HUES48 (cell line): ENCODE measurements at regions not wholly inside any gene's neighbourhood (a gene's known extent, or its start where the extent isn't known, plus 50 kb on each side); places are given as distances from the start of the nearest gene placed in this dataset.
A peak's percentile ranks its signal among the peaks of the same experiment; 100 is the strongest.

Experiments
- H3K27ac ChIP-seq: one replicate; pipeline ENCODE4 v1.7.0; 2013; ENCODE audit warnings: low read depth, low read length, inconsistent platforms
- H3K27me3 ChIP-seq: 2 replicates; pipeline ENCODE4 v1.6.1; 2013; ENCODE audit warnings: mild to moderate bottlenecking, low read length; ENCODE audit not compliant: control insufficient read depth, insufficient read depth
- H3K36me3 ChIP-seq: 2 replicates; pipeline ENCODE4 v1.6.1; 2013; ENCODE audit warnings: low read length; ENCODE audit not compliant: control insufficient read depth, insufficient read depth
- H3K4me1 ChIP-seq: 2 replicates; pipeline ENCODE4 v1.6.1; 2013; ENCODE audit warnings: mild to moderate bottlenecking, low read length; ENCODE audit not compliant: control insufficient read depth, insufficient read depth
- H3K4me3 ChIP-seq: 2 replicates; pipeline ENCODE4 v1.5.1; 2013; ENCODE audit warnings: mild to moderate bottlenecking, low read depth, low read length
- H3K9ac ChIP-seq: 2 replicates; pipeline ENCODE4 v1.6.1; 2013; ENCODE audit warnings: mild to moderate bottlenecking, low read depth, low read length, moderate library complexity
- H3K9me3 ChIP-seq: 2 replicates; pipeline ENCODE4 v1.6.1; 2013; ENCODE audit warnings: low read length; ENCODE audit not compliant: control insufficient read depth, insufficient read depth

DNA sequence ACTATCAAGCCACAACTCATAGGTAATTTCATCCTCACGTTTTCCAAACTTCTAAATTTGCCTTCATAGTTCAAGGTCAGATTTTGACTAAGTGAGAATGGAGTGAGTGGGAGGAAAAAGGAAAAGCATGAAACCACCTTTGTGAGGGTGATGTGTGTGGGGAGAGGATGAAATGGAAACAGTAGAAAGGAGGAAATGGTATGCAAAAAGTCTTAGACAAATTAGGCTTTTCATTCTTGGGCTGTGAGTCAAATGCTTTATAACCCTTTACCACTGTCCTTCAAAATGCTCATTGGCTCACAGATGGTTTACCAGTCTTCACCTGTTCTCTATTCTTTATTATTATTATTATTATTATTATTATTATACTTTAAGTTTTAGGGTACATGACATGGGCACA, 127.2 kb downstream of the RAP2A start:
- no peaks in the 10 kb centered on the region for H3K4me1 ChIP-seq
- H3K27ac ChIP-seq = no peak overlapping the region
- H3K27me3 ChIP-seq = no peaks in the 10 kb centered on the region
- H3K9me3 ChIP-seq = no peaks in the 10 kb centered on the region
- no peak overlapping the region for H3K9ac ChIP-seq
- H3K36me3 ChIP-seq = no peaks in the 10 kb centered on the region
- H3K4me3 ChIP-seq = no peak overlapping the region

- Histone ChIP-seq H3K9ac (no peak overlapping the region), H3K4me1 (no peaks in the 10 kb centered on the region; the same call in 1 of the 2 replicates), H3K4me3 (no peak overlapping the region), H3K27ac (no peak overlapping the region), H3K9me3 (no peaks in the 10 kb centered on the region), H3K27me3 (no peaks in the 10 kb centered on the region), H3K36me3 (no peaks in the 10 kb centered on the region)
Measured at GRCh38 chr13:97562962-97563361, 129.0 kb downstream of the RAP2A start.

DNA sequence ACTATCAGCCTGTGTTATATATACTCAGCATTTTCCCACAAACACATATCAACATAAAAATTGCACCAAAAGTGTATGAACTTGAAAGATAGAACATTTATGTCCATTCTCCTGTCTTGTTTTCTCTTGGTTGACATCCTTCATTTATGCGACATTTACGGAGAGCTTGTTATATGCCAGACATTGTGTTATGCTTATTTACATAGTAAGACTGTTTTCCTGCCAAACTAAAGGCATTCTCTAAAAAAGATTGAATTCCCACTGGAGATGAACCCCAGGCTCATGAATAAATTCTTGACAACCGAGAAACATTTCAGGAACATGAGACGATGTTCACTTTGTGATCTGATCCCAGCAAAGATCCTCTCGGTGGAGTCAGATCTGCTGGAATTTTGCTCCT, 131.0 kb downstream of the RAP2A start:
- no peak overlapping the region for H3K4me3 ChIP-seq
- no peak overlapping the region for H3K9ac ChIP-seq
- no peaks in the 10 kb centered on the region for H3K9me3 ChIP-seq
- H3K4me1 ChIP-seq = peaks cover 12% of the 10 kb centered on the region
- H3K36me3 ChIP-seq = no peaks in the 10 kb centered on the region
- H3K27ac ChIP-seq = no peak overlapping the region
- no peaks in the 10 kb centered on the region for H3K27me3 ChIP-seq

GRCh38 chr13:97565906-97566305, 131.9 kb downstream of the RAP2A start:
- no peaks in the 10 kb centered on the region for H3K9me3 ChIP-seq

GRCh38 chr13:97566907-97567306, 132.9 kb downstream of the RAP2A start:
- no peak overlapping the region for H3K27ac ChIP-seq
- H3K9me3 ChIP-seq = no peaks in the 10 kb centered on the region
- H3K9ac ChIP-seq = no peak overlapping the region
- no peak overlapping the region for H3K4me3 ChIP-seq
- no peaks in the 10 kb centered on the region for H3K36me3 ChIP-seq
- H3K27me3 ChIP-seq = no peaks in the 10 kb centered on the region
- peaks cover 21% of the 10 kb centered on the region for H3K4me1 ChIP-seq

More at GRCh38 chr13:97565906-97566305, 131.9 kb downstream of the RAP2A start:
- H3K4me3 ChIP-seq = no peak overlapping the region
- H3K4me1 ChIP-seq = peaks cover 21% of the 10 kb centered on the region
- H3K36me3 ChIP-seq = no peaks in the 10 kb centered on the region
- H3K27me3 ChIP-seq = no peaks in the 10 kb centered on the region
- no peak overlapping the region for H3K9ac ChIP-seq
- no peak overlapping the region for H3K27ac ChIP-seq

DNA sequence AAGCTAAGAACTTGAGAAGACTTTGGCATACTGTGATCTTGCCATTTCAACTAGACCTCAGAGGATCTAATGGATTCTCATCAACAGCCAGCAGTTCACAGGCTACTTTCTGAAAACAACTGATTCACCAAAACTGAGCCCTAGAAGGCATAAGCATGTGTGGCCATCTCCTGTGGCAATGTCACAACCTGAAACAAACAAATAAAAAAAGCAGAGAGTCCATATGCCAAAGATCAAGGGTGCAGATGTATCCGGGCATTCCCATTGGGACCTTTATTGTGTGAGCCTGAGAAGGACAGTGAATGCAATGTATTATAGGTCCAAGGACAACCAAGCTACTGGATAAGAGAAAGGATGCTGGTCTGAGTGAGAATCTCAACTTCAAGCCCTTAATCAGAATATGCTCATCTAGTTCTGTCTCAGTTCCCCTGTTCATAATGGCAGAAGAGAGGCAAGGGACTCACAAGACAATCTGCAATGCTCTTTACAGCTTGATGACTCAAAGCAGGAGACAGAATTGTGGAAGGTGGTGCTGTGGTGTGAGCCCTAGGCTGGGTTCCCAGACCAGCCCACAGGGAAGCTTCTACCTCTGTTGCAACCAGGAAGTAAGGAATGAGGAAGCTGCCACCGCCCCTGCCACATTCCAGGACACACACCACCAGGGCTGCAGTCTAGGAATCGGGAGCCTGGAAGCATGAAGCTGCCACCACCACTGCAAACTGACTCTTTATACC, 133.7 kb downstream of the RAP2A start:
- Histone ChIP-seq H3K4me3 (no peak overlapping the region), H3K4me1 (peaks cover 22% of the 10 kb centered on the region), H3K27me3 (no peaks in the 10 kb centered on the region), H3K9ac (no peak overlapping the region), H3K36me3 (no peaks in the 10 kb centered on the region), H3K27ac (no peak overlapping the region), H3K9me3 (no peaks in the 10 kb centered on the region)

DNA sequence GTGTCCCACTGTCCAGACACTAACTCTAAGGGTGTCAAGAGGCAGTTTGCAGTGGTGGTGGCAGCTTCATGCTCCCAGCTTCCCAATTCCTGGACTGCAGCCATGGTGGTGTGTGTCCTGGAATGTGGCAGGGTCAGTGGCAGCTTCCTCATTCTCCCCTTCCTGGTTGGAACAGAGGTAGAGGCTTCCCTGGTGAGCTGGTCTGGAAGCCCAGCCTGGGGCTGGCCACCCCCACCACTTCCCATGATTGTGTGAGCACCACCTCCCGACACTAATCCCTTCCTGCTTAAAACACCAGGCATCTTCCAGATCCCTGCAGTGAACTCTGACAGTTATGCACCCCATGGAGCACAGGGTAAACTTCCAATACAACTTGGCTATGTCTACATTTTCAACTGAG, 134.9 kb downstream of the RAP2A start:
- Histone ChIP-seq H3K9me3 (no peaks in the 10 kb centered on the region), H3K27ac (no peak overlapping the region), H3K9ac (no peak overlapping the region), H3K4me1 (peaks cover 28% of the 10 kb centered on the region), H3K27me3 (no peaks in the 10 kb centered on the region), H3K4me3 (no peak overlapping the region), H3K36me3 (no peaks in the 10 kb centered on the region)

- Histone ChIP-seq H3K9me3 (no peaks in the 10 kb centered on the region), H3K36me3 (no peaks in the 10 kb centered on the region), H3K27me3 (no peaks in the 10 kb centered on the region), H3K4me3 (no peak overlapping the region), H3K27ac (no peak overlapping the region), H3K9ac (no peak overlapping the region), H3K4me1 (peaks cover 28% of the 10 kb centered on the region)
Measured at GRCh38 chr13:97569841-97570240, 135.9 kb downstream of the RAP2A start.

GRCh38 chr13:97570442-97570841, 136.5 kb downstream of the RAP2A start:
- Histone ChIP-seq H3K27ac (no peak overlapping the region), H3K27me3 (no peaks in the 10 kb centered on the region), H3K9me3 (no peaks in the 10 kb centered on the region), H3K4me3 (no peak overlapping the region), H3K4me1 (peaks cover 28% of the 10 kb centered on the region), H3K9ac (no peak overlapping the region), H3K36me3 (no peaks in the 10 kb centered on the region)

DNA sequence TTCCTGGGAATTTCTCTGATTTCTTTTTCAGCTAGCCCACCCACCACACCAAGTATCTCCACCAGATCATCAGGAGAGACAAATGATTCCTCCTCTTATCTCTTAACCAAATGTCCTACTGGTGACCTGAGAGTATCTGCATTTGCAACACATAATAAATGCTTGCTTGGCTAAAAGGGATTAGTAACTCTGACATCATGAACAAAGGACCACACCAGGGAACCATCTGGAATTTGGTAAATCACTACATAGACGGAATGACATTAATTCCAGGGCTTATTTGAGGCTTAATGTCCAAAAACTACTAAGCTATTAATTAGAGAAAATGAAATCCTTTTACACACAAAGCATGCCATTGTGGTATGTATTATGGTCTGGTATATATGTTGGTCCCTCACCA, 139.0 kb downstream of the RAP2A start:
- H3K36me3 ChIP-seq = no peaks in the 10 kb centered on the region

GRCh38 chr13:97574926-97575325, 141.0 kb downstream of the RAP2A start:
- H3K4me3 ChIP-seq = no peak overlapping the region
- H3K9me3 ChIP-seq = no peaks in the 10 kb centered on the region
- no peaks in the 10 kb centered on the region for H3K36me3 ChIP-seq
- H3K4me1 ChIP-seq = peaks cover 16% of the 10 kb centered on the region
- H3K9ac ChIP-seq = no peak overlapping the region
- H3K27me3 ChIP-seq = no peaks in the 10 kb centered on the region
- H3K27ac ChIP-seq = peak overlapping the region; percentile 21

More for the DNA sequence above, 139.0 kb downstream of the RAP2A start:
- H3K9ac ChIP-seq = no peak overlapping the region
- H3K9me3 ChIP-seq = no peaks in the 10 kb centered on the region
- no peak overlapping the region for H3K4me3 ChIP-seq
- no peaks in the 10 kb centered on the region for H3K27me3 ChIP-seq
- H3K4me1 ChIP-seq = peaks cover 28% of the 10 kb centered on the region
- H3K27ac ChIP-seq = peak overlapping the region; percentile 60
